BE2C (cell line): ENCODE measurements at regions not wholly inside any gene's neighbourhood (a gene's known extent, or its start where the extent isn't known, plus 50 kb on each side); places are given as distances from the start of the nearest gene placed in this dataset.
"Not testable (repeated sequence)": the region's sequence is repeated elsewhere in the genome, so short reads cannot be mapped to it uniquely, and the experiment has no call there.

Experiments
- DNase-seq: peaks from one replicate; pipeline ENCODE4 v3.0.0-alpha.2; 2020
- H3K27me3 ChIP-seq: fragments of 250-450 bp; sonication (Bioruptor Pico); 2 replicates; pipeline ENCODE4 v1.5.1; 2020; ENCODE audit warnings: mild to moderate bottlenecking
- H3K36me3 ChIP-seq: fragments of 250-450 bp; sonication (Bioruptor Pico); 2 replicates; pipeline ENCODE4 v1.5.1; 2020; ENCODE audit warnings: mild to moderate bottlenecking
- H3K4me1 ChIP-seq: fragments of 250-450 bp; sonication (Bioruptor Pico); 2 replicates; pipeline ENCODE4 v1.5.1; 2020
- H3K4me3 ChIP-seq: 2 replicates; pipeline ENCODE4 v1.5.1; 2011; ENCODE audit warnings: low read depth, low read length
- H3K9me3 ChIP-seq: fragments of 250-450 bp; sonication (Bioruptor Pico); 2 replicates; pipeline ENCODE4 v1.5.1; 2020
- CTCF ChIP-seq: IDR thresholded peaks from 2 replicates; pipeline ENCODE4 v1.5.1; 2012; ENCODE audit warnings: mild to moderate bottlenecking, low read depth, low read length

GRCh38 chr6:126963077-126963809 lies 155.2 kb upstream of the RSPO3 start:
- TF ChIP-seq CTCF, result no peak
- no peaks in the 10 kb centered on the region for H3K9me3 ChIP-seq
- H3K4me1 ChIP-seq, result no peaks in the 10 kb centered on the region
- H3K27me3 ChIP-seq, result no peaks in the 10 kb centered on the region
- H3K4me3 ChIP-seq, result no peak overlapping the region
- DNase-seq, result no peak
- H3K36me3 ChIP-seq, result no peaks in the 10 kb centered on the region

GRCh38 chr6:126967296-126968005 lies 151.0 kb upstream of the RSPO3 start:
- no peaks in the 10 kb centered on the region for H3K27me3 ChIP-seq
- no peaks in the 10 kb centered on the region for H3K9me3 ChIP-seq
- no peak for DNase-seq
- H3K4me3 ChIP-seq, result no peak overlapping the region
- no peaks in the 10 kb centered on the region for H3K4me1 ChIP-seq
- no peak for TF ChIP-seq CTCF
- no peaks in the 10 kb centered on the region for H3K36me3 ChIP-seq

GRCh38 chr6:126976253-126976797 lies 142.1 kb upstream of the RSPO3 start:
- no peak for DNase-seq
- TF ChIP-seq CTCF, result no peak
- H3K27me3 ChIP-seq, result no peaks in the 10 kb centered on the region
- no peak overlapping the region for H3K4me3 ChIP-seq
- H3K9me3 ChIP-seq, result no peaks in the 10 kb centered on the region
- H3K36me3 ChIP-seq, result no peaks in the 10 kb centered on the region
- H3K4me1 ChIP-seq, result no peaks in the 10 kb centered on the region

GRCh38 chr6:126983779-126984178 lies 134.7 kb upstream of the RSPO3 start:
- Histone ChIP-seq H3K9me3 (no peaks in the 10 kb centered on the region), H3K4me1 (no peaks in the 10 kb centered on the region), H3K36me3 (no peaks in the 10 kb centered on the region), H3K4me3 (no peak overlapping the region), H3K27me3 (no peaks in the 10 kb centered on the region)
- DNase-seq, result no peak
- no peak for TF ChIP-seq CTCF

GRCh38 chr6:126988125-126988524 lies 130.3 kb upstream of the RSPO3 start:
- H3K4me1 ChIP-seq, DNase-seq, H3K27me3 ChIP-seq, H3K36me3 ChIP-seq, H3K4me3 ChIP-seq, H3K9me3 ChIP-seq: not testable (repeated sequence)

- Histone ChIP-seq H3K4me3 (no peak overlapping the region), H3K4me1 (no peaks in the 10 kb centered on the region), H3K9me3 (no peaks in the 10 kb centered on the region), H3K27me3 (no peaks in the 10 kb centered on the region), H3K36me3 (no peaks in the 10 kb centered on the region)
- TF ChIP-seq CTCF, result no peak
- no peak for DNase-seq
Measured at GRCh38 chr6:127000631-127001030, 117.8 kb upstream of the RSPO3 start.
